ENCODE measurements at regions not wholly inside any gene's neighbourhood (a gene's known extent, or its start where the extent isn't known, plus 50 kb on each side); places are given as distances from the start of the nearest gene placed in this dataset.

DNA sequence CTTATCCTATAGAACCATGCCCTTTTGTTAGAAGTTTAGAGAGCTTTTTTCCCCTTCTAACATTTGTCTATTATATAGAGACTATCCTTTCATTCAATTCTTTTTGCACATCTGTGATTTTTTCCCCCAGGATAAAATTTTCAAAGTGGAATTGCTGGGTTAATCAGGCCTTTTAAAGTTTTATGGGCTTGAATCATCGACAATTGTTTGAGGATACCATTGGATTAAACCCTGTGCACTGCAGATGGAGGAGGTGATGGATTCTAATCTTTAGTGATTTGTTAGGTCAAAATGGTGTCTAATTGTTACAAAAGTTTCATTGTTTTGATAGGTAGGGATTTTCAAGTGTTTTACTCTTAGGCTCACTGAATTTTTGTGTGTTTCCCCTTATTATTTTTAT is 463.7 kb upstream of the CFAP20DC start:
- Histone ChIP-seq H3K36me3 (no peaks in the 10 kb centered on the region), H3K4me3 (no peak overlapping the region), H3K27ac (no peak overlapping the region), H3K9me3 (ENCODE audit: low read depth) (no peaks in the 10 kb centered on the region), H3K27me3 (no peaks in the 10 kb centered on the region), H3K4me1 (ENCODE audit: low read depth) (peaks cover 9% of the 10 kb centered on the region)
- no peak for DNase-seq (ENCODE audit: low read depth in 1 of 2, low spot score in 1 of 2)
- TF ChIP-seq, protein P1, sequence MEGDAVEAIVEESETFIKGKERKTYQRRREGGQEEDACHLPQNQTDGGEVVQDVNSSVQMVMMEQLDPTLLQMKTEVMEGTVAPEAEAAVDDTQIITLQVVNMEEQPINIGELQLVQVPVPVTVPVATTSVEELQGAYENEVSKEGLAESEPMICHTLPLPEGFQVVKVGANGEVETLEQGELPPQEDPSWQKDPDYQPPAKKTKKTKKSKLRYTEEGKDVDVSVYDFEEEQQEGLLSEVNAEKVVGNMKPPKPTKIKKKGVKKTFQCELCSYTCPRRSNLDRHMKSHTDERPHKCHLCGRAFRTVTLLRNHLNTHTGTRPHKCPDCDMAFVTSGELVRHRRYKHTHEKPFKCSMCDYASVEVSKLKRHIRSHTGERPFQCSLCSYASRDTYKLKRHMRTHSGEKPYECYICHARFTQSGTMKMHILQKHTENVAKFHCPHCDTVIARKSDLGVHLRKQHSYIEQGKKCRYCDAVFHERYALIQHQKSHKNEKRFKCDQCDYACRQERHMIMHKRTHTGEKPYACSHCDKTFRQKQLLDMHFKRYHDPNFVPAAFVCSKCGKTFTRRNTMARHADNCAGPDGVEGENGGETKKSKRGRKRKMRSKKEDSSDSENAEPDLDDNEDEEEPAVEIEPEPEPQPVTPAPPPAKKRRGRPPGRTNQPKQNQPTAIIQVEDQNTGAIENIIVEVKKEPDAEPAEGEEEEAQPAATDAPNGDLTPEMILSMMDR (IDR thresholded peaks at IDR 0.05; ENCODE audit: low read depth, low read length), result no peak

DNA sequence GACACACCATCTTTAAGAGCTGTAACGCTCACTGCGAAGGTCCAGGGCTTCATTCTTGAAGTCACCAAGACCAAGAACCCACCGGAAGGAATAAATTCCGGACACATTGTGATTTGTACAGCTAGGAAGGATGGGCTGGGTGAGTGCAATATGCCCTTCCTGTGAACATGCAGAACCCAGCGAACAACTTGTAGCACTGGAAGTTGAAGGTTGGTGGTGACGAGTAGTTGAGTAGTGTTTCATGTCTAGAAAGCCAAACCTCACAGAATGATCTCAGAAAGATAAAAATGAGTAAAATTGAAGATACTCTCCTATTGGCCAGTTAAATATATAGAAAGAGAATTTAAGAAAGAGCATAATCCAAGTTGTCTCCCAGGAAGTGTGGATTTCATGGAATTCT is 462.2 kb upstream of the CFAP20DC start:
- TF ChIP-seq, protein P1 (IDR thresholded peaks at IDR 0.05; ENCODE audit: low read depth, low read length), result no peak
- Histone ChIP-seq H3K4me3 (no peak overlapping the region), H3K4me1 (ENCODE audit: low read depth) (peaks cover 1% of the 10 kb centered on the region), H3K36me3 (no peaks in the 10 kb centered on the region), H3K27me3 (no peaks in the 10 kb centered on the region), H3K27ac (no peak overlapping the region), H3K9me3 (ENCODE audit: low read depth) (no peaks in the 10 kb centered on the region)
- no peak for DNase-seq (ENCODE audit: low read depth in 1 of 2, low spot score in 1 of 2)

DNA sequence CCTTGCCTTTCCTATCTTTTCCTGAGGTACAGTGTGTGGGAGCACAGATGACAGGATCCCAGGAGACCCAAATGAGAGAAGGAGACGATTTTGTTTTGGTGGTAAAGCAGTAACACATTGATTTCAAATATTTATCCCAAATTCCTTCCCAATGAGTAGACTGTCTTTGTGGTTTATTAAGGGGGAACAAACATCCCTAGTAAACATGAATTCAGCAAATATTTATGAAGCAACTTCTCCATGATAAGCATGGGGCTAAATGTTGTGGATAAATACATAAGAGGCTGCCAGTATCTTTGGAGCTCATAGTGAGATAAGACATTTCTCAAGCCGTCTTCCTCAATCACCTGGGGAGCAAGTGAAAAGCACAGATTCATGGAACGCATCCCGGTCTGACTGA is 460.8 kb upstream of the CFAP20DC start:
- Histone ChIP-seq H3K4me1 (ENCODE audit: low read depth) (no peaks in the 10 kb centered on the region), H3K27ac (no peak overlapping the region), H3K9me3 (ENCODE audit: low read depth) (no peaks in the 10 kb centered on the region), H3K27me3 (no peaks in the 10 kb centered on the region), H3K4me3 (no peak overlapping the region), H3K36me3 (no peaks in the 10 kb centered on the region)
- no peak for DNase-seq (ENCODE audit: low read depth in 1 of 2, low spot score in 1 of 2)
- TF ChIP-seq, protein P1 (IDR thresholded peaks at IDR 0.05; ENCODE audit: low read depth, low read length), result no peak

DNA sequence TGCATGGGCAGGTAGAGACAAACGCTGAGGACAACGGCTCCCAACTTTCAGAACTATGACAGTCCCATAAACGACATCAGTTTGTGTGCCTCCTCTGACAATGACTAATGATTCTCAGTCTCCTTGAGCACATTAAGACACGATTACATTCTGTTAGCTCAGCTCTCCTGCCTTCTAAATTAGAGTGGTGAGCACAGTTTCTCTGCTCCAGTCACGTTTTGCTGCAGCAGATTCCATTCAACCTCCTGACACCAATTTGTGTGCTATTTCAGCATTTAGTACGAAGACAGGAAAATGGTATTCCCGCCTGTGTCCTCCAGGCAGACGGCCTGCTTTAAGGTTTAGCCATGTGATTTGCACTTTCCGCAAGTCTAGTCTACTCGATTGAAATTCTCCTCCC is 458.4 kb upstream of the CFAP20DC start:
- Histone ChIP-seq H3K36me3 (no peaks in the 10 kb centered on the region), H3K27ac (no peak overlapping the region), H3K27me3 (no peaks in the 10 kb centered on the region), H3K4me1 (ENCODE audit: low read depth) (no peaks in the 10 kb centered on the region), H3K4me3 (no peak overlapping the region), H3K9me3 (ENCODE audit: low read depth) (no peaks in the 10 kb centered on the region)
- TF ChIP-seq, protein P1 (IDR thresholded peaks at IDR 0.05; ENCODE audit: low read depth, low read length), result no peak
- no peak for DNase-seq (ENCODE audit: low read depth in 1 of 2, low spot score in 1 of 2)

DNA sequence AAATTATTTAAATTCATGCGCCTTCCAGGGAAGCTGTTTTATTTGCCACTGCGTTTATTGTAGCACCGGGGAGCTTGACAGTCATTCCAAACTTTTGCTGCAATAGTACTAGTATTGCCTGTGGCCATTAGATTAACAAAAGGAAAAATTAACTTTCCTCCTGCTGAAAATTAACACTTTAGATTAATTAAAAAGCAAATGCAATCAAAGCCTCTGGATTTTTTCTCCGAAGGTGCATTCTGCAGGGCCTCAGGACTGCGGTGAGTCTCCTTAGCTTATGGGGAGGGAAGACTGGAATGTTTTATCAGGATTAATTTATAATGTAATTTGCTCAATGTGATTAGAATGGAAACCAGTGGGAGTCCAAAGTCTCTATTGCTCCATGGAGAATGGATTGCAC is 456.4 kb upstream of the CFAP20DC start:
- no peaks in the 10 kb centered on the region for H3K4me1 ChIP-seq (ENCODE audit: low read depth)
- no peak for DNase-seq (ENCODE audit: low read depth in 1 of 2, low spot score in 1 of 2)
- H3K27me3 ChIP-seq, result no peaks in the 10 kb centered on the region
- no peak overlapping the region for H3K4me3 ChIP-seq
- no peaks in the 10 kb centered on the region for H3K9me3 ChIP-seq (ENCODE audit: low read depth)
- H3K36me3 ChIP-seq, result no peaks in the 10 kb centered on the region
- no peak overlapping the region for H3K27ac ChIP-seq
- TF ChIP-seq, protein P1 (IDR thresholded peaks at IDR 0.05; ENCODE audit: low read depth, low read length), result no peak

DNA sequence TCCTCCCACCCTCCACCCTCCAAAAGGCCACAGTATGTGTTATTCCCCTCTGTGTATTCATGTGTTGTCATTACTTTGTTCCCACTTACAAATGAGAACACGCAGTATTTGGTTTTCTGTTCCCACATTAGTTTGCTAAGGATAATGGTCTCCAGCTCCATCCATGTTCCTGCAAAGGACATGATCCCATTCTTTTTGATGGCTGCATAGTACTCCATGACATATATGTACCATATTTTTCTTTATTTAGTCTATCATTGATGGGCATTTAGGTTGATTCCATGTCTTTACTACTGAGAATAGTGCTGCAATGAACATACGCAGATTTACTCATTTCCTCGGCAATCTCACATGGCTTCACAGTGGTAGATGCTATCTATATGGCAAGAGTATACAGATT is 453.6 kb upstream of the CFAP20DC start:
- Histone ChIP-seq H3K27me3 (no peaks in the 10 kb centered on the region), H3K4me1 (ENCODE audit: low read depth) (no peaks in the 10 kb centered on the region), H3K9me3 (ENCODE audit: low read depth) (no peaks in the 10 kb centered on the region), H3K4me3 (no peak overlapping the region), H3K36me3 (no peaks in the 10 kb centered on the region), H3K27ac (no peak overlapping the region)
- DNase-seq (ENCODE audit: low read depth in 1 of 2, low spot score in 1 of 2), result no peak
- TF ChIP-seq, protein P1 (IDR thresholded peaks at IDR 0.05; ENCODE audit: low read depth, low read length), result no peak

Data from cardiac muscle cell (in vitro differentiated cells and primary cell).